ENCODE measurements at regions not wholly inside any gene's neighbourhood (a gene's known extent, or its start where the extent isn't known, plus 50 kb on each side); places are given as distances from the start of the nearest gene placed in this dataset.

- no peak for TF ChIP-seq POLR2A (IDR thresholded peaks at IDR 0.05)
- TF ChIP-seq, protein P1, sequence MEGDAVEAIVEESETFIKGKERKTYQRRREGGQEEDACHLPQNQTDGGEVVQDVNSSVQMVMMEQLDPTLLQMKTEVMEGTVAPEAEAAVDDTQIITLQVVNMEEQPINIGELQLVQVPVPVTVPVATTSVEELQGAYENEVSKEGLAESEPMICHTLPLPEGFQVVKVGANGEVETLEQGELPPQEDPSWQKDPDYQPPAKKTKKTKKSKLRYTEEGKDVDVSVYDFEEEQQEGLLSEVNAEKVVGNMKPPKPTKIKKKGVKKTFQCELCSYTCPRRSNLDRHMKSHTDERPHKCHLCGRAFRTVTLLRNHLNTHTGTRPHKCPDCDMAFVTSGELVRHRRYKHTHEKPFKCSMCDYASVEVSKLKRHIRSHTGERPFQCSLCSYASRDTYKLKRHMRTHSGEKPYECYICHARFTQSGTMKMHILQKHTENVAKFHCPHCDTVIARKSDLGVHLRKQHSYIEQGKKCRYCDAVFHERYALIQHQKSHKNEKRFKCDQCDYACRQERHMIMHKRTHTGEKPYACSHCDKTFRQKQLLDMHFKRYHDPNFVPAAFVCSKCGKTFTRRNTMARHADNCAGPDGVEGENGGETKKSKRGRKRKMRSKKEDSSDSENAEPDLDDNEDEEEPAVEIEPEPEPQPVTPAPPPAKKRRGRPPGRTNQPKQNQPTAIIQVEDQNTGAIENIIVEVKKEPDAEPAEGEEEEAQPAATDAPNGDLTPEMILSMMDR (IDR thresholded peaks at IDR 0.05): no peak
Observed at GRCh38 chr21:15275615-15276235, 210.9 kb upstream of the NRIP1 start.

All from vagina (tissue), 2 donors.